ENCODE measurements at regions not wholly inside any gene's neighbourhood (a gene's known extent, or its start where the extent isn't known, plus 50 kb on each side); places are given as distances from the start of the nearest gene placed in this dataset.

- no peak for TF ChIP-seq POLR2A (IDR thresholded peaks at IDR 0.05)
- TF ChIP-seq CTCF (IDR thresholded peaks at IDR 0.05), result no peak
- H3K36me3 ChIP-seq (replicated peaks in 1 of 2; ENCODE audit: insufficient read depth in 1 of 2, low read depth in 2 of 2), result no peaks in the 10 kb centered on the region
- DNase-seq (no peak), ATAC-seq (no peak)
- H3K4me1 ChIP-seq, result no peaks in the 10 kb centered on the region
- intact Hi-C loops (cut with DNase I), result no loop called here
- no peak overlapping the region for H3K4me3 ChIP-seq
- no peaks in the 10 kb centered on the region for H3K9me3 ChIP-seq
- no peaks in the 10 kb centered on the region for H3K27me3 ChIP-seq
- H3K27ac ChIP-seq, result no peak overlapping the region
Observed at GRCh38 chr12:90827567-90827966, 127.4 kb downstream of the CCER1 start.

- intact Hi-C loops (cut with DNase I), result no loop called here
- no peak for ATAC-seq
- WGBS, 2 donors, result 69 to 76% methylated on average over 3 of the region's 3 CpGs
Observed at GRCh38 chr12:90826036-90826435, 128.9 kb downstream of the CCER1 start.

GRCh38 chr12:90823859-90824258, 131.1 kb downstream of the CCER1 start:
- no peak overlapping the region for H3K4me3 ChIP-seq
- no peaks in the 10 kb centered on the region for H3K36me3 ChIP-seq (replicated peaks in 1 of 2; ENCODE audit: insufficient read depth in 1 of 2, low read depth in 2 of 2)
- H3K9me3 ChIP-seq, result no peaks in the 10 kb centered on the region
- TF ChIP-seq CTCF (IDR thresholded peaks at IDR 0.05) (no peak), POLR2A (IDR thresholded peaks at IDR 0.05) (no peak)
- intact Hi-C loops (cut with DNase I), result no loop called here
- no peaks in the 10 kb centered on the region for H3K27me3 ChIP-seq
- 95 to 100% methylated on average over 6 to 32 of the region's 32 CpGs for WGBS, 2 donors
- H3K27ac ChIP-seq, result no peak overlapping the region
- no peaks in the 10 kb centered on the region for H3K4me1 ChIP-seq
- DNase-seq, result no peak
- ATAC-seq, result no peak

More at GRCh38 chr12:90826036-90826435, 128.9 kb downstream of the CCER1 start:
- no peak overlapping the region for H3K4me3 ChIP-seq
- no peaks in the 10 kb centered on the region for H3K4me1 ChIP-seq
- no peaks in the 10 kb centered on the region for H3K9me3 ChIP-seq
- TF ChIP-seq CTCF (IDR thresholded peaks at IDR 0.05) (no peak), POLR2A (IDR thresholded peaks at IDR 0.05) (no peak)
- H3K27me3 ChIP-seq, result no peaks in the 10 kb centered on the region
- DNase-seq, result no peak
- H3K36me3 ChIP-seq (replicated peaks in 1 of 2; ENCODE audit: insufficient read depth in 1 of 2, low read depth in 2 of 2), result no peaks in the 10 kb centered on the region
- H3K27ac ChIP-seq, result no peak overlapping the region

- H3K4me3 ChIP-seq, result no peak overlapping the region
- TF ChIP-seq CTCF (IDR thresholded peaks at IDR 0.05), result no peak
- no peak for TF ChIP-seq POLR2A (IDR thresholded peaks at IDR 0.05)
- no peaks in the 10 kb centered on the region for H3K9me3 ChIP-seq
- H3K4me1 ChIP-seq, result no peaks in the 10 kb centered on the region
- no peak for ATAC-seq
- no peak for DNase-seq
- peaks cover 0 to 3% of the 10 kb centered on the region in 2 donors for H3K27me3 ChIP-seq
- H3K27ac ChIP-seq, result no peak overlapping the region
- no peaks in the 10 kb centered on the region for H3K36me3 ChIP-seq (replicated peaks in 1 of 2; ENCODE audit: insufficient read depth in 1 of 2, low read depth in 2 of 2)
- intact Hi-C loops (cut with DNase I), result no loop called here
Observed at GRCh38 chr12:90819709-90820108, 135.3 kb downstream of the CCER1 start.

GRCh38 chr12:90816353-90817089, 138.5 kb downstream of the CCER1 start:
- WGBS, 2 donors, result 55 to 63% methylated on average over 3 of the region's 3 CpGs

More at GRCh38 chr12:90816353-90817089, 138.5 kb downstream of the CCER1 start:
- H3K9me3 ChIP-seq, result no peaks in the 10 kb centered on the region
- H3K27ac ChIP-seq, result no peak overlapping the region
- ATAC-seq (no peak), DNase-seq (no peak)
- intact Hi-C loops (cut with DNase I), result no loop called here
- H3K4me1 ChIP-seq, result no peaks in the 10 kb centered on the region
- H3K4me3 ChIP-seq, result no peak overlapping the region
- H3K27me3 ChIP-seq, result peaks cover 0 to 3% of the 10 kb centered on the region in 2 donors
- TF ChIP-seq POLR2A (IDR thresholded peaks at IDR 0.05) (no peak), CTCF (IDR thresholded peaks at IDR 0.05) (no peak)
- no peaks in the 10 kb centered on the region for H3K36me3 ChIP-seq (replicated peaks in 1 of 2; ENCODE audit: insufficient read depth in 1 of 2, low read depth in 2 of 2)
